Testis (tissue), 2 donors: ENCODE measurements at regions not wholly inside any gene's neighbourhood (a gene's known extent, or its start where the extent isn't known, plus 50 kb on each side); places are given as distances from the start of the nearest gene placed in this dataset.

Experiments
- DNase-seq: peaks from one replicate; pipeline ENCODE4 v3.0.0-alpha.2; 2019
- H3K27ac ChIP-seq, 2 donors: fragments of 200-600 bp; sonication (generic); one replicate each; pipeline ENCODE4 v1.5.1; 2019
- H3K27me3 ChIP-seq: fragments of 200-600 bp; sonication (generic); one replicate; pipeline ENCODE4 v1.5.1; 2019
- H3K36me3 ChIP-seq: fragments of 200-600 bp; sonication (generic); one replicate; pipeline ENCODE4 v1.5.1; 2017; ENCODE audit warnings: low read depth; ENCODE audit errors: missing control alignments
- H3K4me1 ChIP-seq: fragments of 200-600 bp; sonication (generic); one replicate; pipeline ENCODE4 v1.5.1; 2019
- H3K4me3 ChIP-seq, 2 donors: fragments of 200-600 bp; sonication (generic); one replicate each; pipeline ENCODE4 v1.5.1; 2017 to 2019
- H3K9me3 ChIP-seq: fragments of 200-600 bp; sonication (generic); one replicate; pipeline ENCODE4 v1.5.1; 2017
- POLR2A ChIP-seq: fragments of 450-650 bp; IDR thresholded peaks from one replicate; pipeline ENCODE4 v1.6.1; 2017; ENCODE audit warnings: antibody characterized with exemption, mild to moderate bottlenecking, moderate library complexity
- WGBS, 2 donors: methylation state at CpG; one replicate each; pipeline ENCODE4 v1.1.5; 2018; 5-methylcytosine and 5-hydroxymethylcytosine counted together
- intact Hi-C: fragments of 100-400 bp; cut with DNase I; formaldehyde crosslinking; loops from one replicate; pipeline ENCODE4 v1.15.1; 2023; ENCODE audit warnings: low total_unique reads
- TF ChIP-seq, protein P1 (sequence below), 3 experiments: fragments of 450-650 bp in 2 of 3; fragments of 200-600 bp in 1 of 3; sonication (generic) in 1 of 3; IDR thresholded peaks; one replicate each; pipeline ENCODE4 v1.5.1; 2016 to 2019; ENCODE audit warnings: antibody characterized with exemption in 3 of 3, mild to moderate bottlenecking in 2 of 3, moderate library complexity in 1 of 3

DNA sequence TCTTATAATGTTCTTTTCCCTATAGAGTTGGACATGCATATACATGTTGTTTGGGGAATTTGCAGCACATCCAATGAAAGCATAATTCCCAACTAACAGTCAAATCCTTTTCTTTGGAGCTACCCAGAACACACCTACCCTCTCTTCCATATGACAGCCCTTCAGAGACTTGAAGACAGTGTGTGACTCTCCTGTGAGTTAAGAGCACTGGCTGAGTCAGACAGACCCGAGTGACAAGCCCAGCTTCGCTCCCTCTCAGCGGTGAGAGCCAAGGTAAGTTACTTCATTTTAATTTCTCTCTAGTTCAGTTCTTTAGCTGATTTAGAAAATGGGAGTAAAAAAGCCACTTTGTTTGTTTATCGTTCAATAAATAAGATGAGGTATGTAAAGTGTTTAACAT is 86.3 kb downstream of the RTL9 start:
- 75 to 85% methylated on average over 4 of the region's 4 CpGs for WGBS, 2 donors
- intact Hi-C loops: no loop called here
- no peaks in the 10 kb centered on the region for H3K4me1 ChIP-seq
- H3K9me3 ChIP-seq: no peaks in the 10 kb centered on the region
- H3K27ac ChIP-seq: no peak overlapping the region
- no peaks in the 10 kb centered on the region for H3K27me3 ChIP-seq
- TF ChIP-seq POLR2A: no peak
- no peak for DNase-seq
- H3K36me3 ChIP-seq: no peaks in the 10 kb centered on the region
- no peak overlapping the region for H3K4me3 ChIP-seq

DNA sequence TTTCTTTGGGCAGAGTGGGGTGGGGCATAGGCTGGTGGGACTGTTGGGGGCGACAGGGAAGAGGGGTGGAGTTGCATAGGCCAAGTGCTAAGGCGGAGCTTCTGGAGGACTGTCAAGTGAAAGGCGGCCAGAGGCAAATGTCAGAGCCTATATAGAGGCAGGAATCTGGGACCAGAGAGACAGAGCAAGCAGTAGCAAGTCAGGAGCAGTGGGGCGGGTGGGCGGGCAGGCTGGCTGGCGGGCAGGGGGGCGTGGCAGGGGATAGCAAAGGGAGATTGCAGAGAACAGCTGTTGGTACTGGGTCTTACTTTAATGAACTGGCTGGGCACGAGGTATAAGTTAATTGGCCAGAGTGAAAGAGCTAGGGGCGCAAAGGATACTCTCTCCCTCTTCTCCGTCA is 89.8 kb downstream of the RTL9 start:
- intact Hi-C loops: no loop called here
- H3K36me3 ChIP-seq: no peaks in the 10 kb centered on the region
- 82 to 85% methylated on average over 8 to 10 of the region's 10 CpGs for WGBS, 2 donors
- H3K27ac ChIP-seq: no peak overlapping the region
- DNase-seq: no peak
- no peaks in the 10 kb centered on the region for H3K9me3 ChIP-seq
- H3K4me3 ChIP-seq: no peak overlapping the region
- H3K4me1 ChIP-seq: no peaks in the 10 kb centered on the region
- TF ChIP-seq, protein P1, sequence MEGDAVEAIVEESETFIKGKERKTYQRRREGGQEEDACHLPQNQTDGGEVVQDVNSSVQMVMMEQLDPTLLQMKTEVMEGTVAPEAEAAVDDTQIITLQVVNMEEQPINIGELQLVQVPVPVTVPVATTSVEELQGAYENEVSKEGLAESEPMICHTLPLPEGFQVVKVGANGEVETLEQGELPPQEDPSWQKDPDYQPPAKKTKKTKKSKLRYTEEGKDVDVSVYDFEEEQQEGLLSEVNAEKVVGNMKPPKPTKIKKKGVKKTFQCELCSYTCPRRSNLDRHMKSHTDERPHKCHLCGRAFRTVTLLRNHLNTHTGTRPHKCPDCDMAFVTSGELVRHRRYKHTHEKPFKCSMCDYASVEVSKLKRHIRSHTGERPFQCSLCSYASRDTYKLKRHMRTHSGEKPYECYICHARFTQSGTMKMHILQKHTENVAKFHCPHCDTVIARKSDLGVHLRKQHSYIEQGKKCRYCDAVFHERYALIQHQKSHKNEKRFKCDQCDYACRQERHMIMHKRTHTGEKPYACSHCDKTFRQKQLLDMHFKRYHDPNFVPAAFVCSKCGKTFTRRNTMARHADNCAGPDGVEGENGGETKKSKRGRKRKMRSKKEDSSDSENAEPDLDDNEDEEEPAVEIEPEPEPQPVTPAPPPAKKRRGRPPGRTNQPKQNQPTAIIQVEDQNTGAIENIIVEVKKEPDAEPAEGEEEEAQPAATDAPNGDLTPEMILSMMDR (IDR thresholded peaks at IDR 0.05): no peak
- no peak for TF ChIP-seq POLR2A
- H3K27me3 ChIP-seq: no peaks in the 10 kb centered on the region

DNA sequence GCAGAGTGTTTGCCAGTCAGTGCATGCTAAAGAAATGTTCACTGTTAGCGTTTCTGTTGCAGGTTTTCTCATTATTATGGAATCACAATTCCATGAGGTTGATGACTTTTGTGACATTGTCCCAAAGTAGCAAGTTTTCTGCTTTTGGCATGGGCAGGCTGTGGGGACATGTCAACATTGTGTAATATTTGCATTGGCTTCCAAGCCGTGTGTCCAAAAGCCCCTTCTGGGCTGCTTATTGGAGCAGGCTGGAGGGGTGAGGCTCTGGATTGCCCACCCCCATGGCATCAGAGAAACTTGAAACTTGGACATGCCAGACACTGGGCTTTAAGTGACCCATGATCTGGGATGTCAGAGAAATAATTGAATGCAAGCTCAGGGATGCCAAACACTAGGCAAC is 90.7 kb downstream of the RTL9 start:
- Histone ChIP-seq H3K27ac (no peak overlapping the region), H3K27me3 (no peaks in the 10 kb centered on the region), H3K4me3 (no peak overlapping the region), H3K9me3 (no peaks in the 10 kb centered on the region), H3K4me1 (no peaks in the 10 kb centered on the region), H3K36me3 (no peaks in the 10 kb centered on the region)
- intact Hi-C loops: no loop called here
- TF ChIP-seq POLR2A: no peak
- TF ChIP-seq, protein P1 (IDR thresholded peaks at IDR 0.05): no peak
- no peak for DNase-seq
- WGBS, 2 donors: 70 to 80% methylated on average over 1 to 2 of the region's 2 CpGs

DNA sequence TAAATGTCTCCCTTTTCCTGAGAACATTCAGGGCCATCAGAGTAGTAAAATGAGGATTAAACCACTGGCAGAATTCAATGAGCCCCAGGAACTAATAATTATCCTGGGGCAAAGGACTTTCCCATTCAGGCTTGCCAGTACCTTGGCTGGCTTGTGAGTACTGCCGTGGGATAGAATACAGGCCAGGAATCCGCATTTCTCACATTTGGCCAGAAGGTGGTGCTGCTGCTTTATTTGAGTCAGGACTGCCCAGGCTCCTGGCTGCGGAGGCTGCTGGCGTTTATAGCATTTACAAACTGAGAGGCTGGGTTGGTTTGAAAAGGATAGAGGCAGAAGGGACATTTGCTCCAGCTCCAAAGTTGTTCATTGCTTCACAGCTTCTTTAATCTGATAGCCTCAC is 91.4 kb downstream of the RTL9 start:
- H3K9me3 ChIP-seq: no peaks in the 10 kb centered on the region
- no peaks in the 10 kb centered on the region for H3K4me1 ChIP-seq
- H3K36me3 ChIP-seq: no peaks in the 10 kb centered on the region
- H3K4me3 ChIP-seq: no peak overlapping the region
- 0 to 3% methylated on average over 4 of the region's 4 CpGs for WGBS, 2 donors
- H3K27ac ChIP-seq: no peak overlapping the region
- DNase-seq: peak; percentile 88
- H3K27me3 ChIP-seq: no peaks in the 10 kb centered on the region
- TF ChIP-seq, protein P1 (IDR thresholded peaks at IDR 0.05): peak; percentile 21 to 64 (median 57)
- no peak for TF ChIP-seq POLR2A
- intact Hi-C loops: loop anchor here (10.0 kb wide), 1 partner anchor 395 kb away; no protein-coding TSS in a partner anchor

DNA sequence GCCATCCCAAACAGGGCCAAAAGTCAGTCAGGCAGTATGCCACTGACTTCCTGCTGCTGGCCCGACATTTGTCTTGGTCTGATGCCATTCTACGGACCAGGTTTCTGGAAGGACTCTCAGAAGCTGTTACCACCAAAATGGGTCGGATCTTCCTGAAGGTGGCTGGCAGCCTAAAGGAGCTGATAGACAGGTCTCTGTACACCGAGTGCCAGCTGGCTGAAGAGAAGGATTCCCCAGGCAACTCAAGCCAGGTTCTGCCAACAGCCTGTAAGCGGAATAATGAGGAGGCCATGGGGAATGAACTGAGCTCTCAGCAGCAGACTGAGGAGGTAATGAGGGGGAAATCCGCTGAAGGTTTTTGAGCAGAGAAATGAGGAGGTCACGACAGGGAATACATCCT is 95.7 kb downstream of the RTL9 start:
- TF ChIP-seq POLR2A: no peak
- TF ChIP-seq, protein P1 (IDR thresholded peaks at IDR 0.05): no peak
- H3K27me3 ChIP-seq: no peaks in the 10 kb centered on the region
- intact Hi-C loops: loop anchor here (10.0 kb wide), 1 partner anchor 390 kb away; no protein-coding TSS in a partner anchor
- H3K27ac ChIP-seq: no peak overlapping the region
- no peak for DNase-seq
- 63 to 81% methylated on average over 2 to 7 of the region's 7 CpGs for WGBS, 2 donors
- no peak overlapping the region for H3K4me3 ChIP-seq
- H3K9me3 ChIP-seq: no peaks in the 10 kb centered on the region
- H3K36me3 ChIP-seq: no peaks in the 10 kb centered on the region
- H3K4me1 ChIP-seq: no peaks in the 10 kb centered on the region
